ENCODE measurements at regions not wholly inside any gene's neighbourhood (a gene's known extent, or its start where the extent isn't known, plus 50 kb on each side); places are given as distances from the start of the nearest gene placed in this dataset.

DNA sequence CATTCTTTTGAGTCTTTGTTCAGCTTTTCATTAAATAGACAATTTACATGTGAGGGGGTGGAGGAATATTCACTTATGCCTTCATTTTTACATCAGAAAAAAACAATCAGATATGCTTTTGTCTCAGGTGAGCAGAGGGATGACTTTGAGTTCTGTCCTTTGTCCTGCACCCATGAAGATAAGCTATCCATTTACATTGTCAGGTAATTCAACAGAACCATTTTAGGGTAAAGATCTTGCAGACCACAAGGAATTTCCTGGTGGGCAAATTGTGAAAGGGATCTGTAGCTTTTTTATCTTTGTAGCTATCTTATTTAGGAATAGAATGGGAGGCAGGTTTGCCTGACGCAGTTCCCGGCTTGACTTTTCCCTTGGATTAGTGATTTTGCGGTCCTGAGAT is 242.7 kb upstream of the IRF2BP2 start:
- Mint-ChIP-seq H3K4me1 (peaks cover 23% of the 10 kb centered on the region), H3K27me3 (ENCODE audit: insufficient read depth, low read depth) (peaks cover 12% of the 10 kb centered on the region), H3K27ac (peak overlapping the region; percentile 51), H3K9me3 (no peaks in the 10 kb centered on the region), H3K4me3 (no peak overlapping the region), H3K36me3 (no peaks in the 10 kb centered on the region)
- Histone ChIP-seq H3K9ac (no peak overlapping the region), H3K4me1 (no peaks in the 10 kb centered on the region), H2AFZ (replicated peaks) (no peak overlapping the region), H3K9me3 (ENCODE audit: low read depth) (no peaks in the 10 kb centered on the region), H3K27ac (no peak overlapping the region), H4K20me1 (ENCODE audit: low read depth) (no peaks in the 10 kb centered on the region), H3K4me2 (no peak overlapping the region), H3K36me3 (no peaks in the 10 kb centered on the region), H3K4me3 (no peak overlapping the region), H3K27me3 (no peaks in the 10 kb centered on the region), H3K79me2 (ENCODE audit: low read depth) (no peaks in the 10 kb centered on the region), H3F3A (ENCODE audit: low read depth) (no peaks in the 10 kb centered on the region)
- TF ChIP-seq, protein P1, sequence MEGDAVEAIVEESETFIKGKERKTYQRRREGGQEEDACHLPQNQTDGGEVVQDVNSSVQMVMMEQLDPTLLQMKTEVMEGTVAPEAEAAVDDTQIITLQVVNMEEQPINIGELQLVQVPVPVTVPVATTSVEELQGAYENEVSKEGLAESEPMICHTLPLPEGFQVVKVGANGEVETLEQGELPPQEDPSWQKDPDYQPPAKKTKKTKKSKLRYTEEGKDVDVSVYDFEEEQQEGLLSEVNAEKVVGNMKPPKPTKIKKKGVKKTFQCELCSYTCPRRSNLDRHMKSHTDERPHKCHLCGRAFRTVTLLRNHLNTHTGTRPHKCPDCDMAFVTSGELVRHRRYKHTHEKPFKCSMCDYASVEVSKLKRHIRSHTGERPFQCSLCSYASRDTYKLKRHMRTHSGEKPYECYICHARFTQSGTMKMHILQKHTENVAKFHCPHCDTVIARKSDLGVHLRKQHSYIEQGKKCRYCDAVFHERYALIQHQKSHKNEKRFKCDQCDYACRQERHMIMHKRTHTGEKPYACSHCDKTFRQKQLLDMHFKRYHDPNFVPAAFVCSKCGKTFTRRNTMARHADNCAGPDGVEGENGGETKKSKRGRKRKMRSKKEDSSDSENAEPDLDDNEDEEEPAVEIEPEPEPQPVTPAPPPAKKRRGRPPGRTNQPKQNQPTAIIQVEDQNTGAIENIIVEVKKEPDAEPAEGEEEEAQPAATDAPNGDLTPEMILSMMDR (IDR thresholded peaks at IDR 0.05) = no peak
- TF ChIP-seq EZH2phosphoT487 (IDR thresholded peaks at IDR 0.05) (no peak), EZH2 (IDR thresholded peaks at IDR 0.05) (no peak)
- no peak for DNase-seq (ENCODE audit: low spot score)

DNA sequence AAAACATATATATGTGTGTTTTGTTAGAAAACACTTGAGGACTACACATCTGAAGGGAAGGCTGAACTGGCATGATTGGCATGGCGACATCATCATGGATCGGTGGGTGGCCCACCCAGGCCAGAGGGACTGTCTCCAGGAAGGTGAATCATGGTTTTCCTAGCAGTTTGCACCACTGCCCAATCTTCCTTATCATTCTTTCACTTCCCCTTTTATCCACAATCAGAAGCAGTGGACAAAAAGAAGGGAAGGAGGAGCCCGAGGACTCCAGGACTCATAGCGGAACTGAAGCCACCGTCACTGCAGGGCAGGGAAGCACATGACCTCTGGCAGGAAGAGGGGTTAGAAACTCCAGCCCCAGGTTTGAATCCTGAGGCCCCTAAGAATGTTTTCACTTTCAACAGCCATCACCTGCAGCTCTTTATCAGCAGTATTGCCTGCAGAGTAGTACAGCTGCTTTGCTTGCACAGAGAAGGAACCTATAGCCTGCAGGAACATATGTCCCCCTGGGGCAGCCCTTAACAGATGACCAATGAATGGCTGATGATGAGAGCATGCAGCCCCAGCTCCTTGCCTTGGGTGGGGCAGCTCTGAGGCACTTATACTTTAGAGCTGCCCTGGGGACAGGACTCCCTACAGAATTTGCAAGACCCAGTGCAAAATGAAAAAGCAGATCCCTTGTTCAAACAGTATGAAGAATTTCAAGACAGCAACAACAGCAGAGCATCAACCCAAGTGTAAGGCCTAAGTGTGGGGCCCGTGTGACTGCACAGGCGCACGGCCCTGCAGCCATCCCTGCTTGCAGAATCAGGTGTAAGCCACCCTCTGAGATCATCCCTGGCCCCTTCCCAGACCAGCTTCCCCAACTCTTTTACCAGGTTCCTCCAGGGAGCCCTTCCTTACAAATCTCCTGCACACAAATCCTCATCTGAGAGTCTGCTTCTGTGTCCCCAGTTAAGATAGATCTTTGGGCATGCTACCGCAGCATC is 241.8 kb upstream of the IRF2BP2 start:
- Histone ChIP-seq H3K4me2 (no peak overlapping the region), H4K20me1 (ENCODE audit: low read depth) (no peaks in the 10 kb centered on the region), H3K9ac (no peak overlapping the region), H3F3A (ENCODE audit: low read depth) (no peaks in the 10 kb centered on the region), H3K27ac (no peak overlapping the region), H3K79me2 (ENCODE audit: low read depth) (no peaks in the 10 kb centered on the region), H3K4me3 (no peak overlapping the region), H3K27me3 (no peaks in the 10 kb centered on the region), H3K36me3 (no peaks in the 10 kb centered on the region), H2AFZ (replicated peaks) (peak overlapping the region; percentile 38), H3K4me1 (no peaks in the 10 kb centered on the region), H3K9me3 (ENCODE audit: low read depth) (no peaks in the 10 kb centered on the region)
- TF ChIP-seq EZH2 (IDR thresholded peaks at IDR 0.05) (no peak), EZH2phosphoT487 (IDR thresholded peaks at IDR 0.05) (no peak)
- TF ChIP-seq, protein P1 (IDR thresholded peaks at IDR 0.05) = no peak
- H3K4me1 Mint-ChIP-seq = peaks cover 23% of the 10 kb centered on the region
- peaks cover 12% of the 10 kb centered on the region for H3K27me3 Mint-ChIP-seq (ENCODE audit: insufficient read depth, low read depth)
- DNase-seq (ENCODE audit: low spot score) = no peak
- no peaks in the 10 kb centered on the region for H3K9me3 Mint-ChIP-seq
- no peak overlapping the region for H3K4me3 Mint-ChIP-seq
- no peaks in the 10 kb centered on the region for H3K36me3 Mint-ChIP-seq
- no peak overlapping the region for H3K27ac Mint-ChIP-seq

DNA sequence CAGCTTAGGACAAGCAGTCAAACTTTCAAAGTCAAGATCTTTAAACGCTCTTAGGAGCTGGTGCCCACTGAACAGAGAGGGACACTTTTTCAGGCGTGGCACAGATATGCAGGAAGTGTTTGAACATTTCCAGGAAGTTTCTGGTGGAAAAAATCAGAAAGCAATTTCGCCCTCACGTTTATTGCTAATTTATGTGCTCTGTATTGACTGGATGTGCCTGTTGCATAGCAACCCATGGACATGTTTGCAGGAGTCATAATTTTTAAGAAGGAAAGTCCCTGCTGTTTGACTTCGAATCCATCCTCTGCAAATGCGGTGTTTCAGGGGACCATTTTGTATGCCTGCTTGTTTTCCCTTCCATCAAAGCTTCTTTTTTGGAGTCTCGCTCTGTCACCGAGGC is 239.9 kb upstream of the IRF2BP2 start:
- Histone ChIP-seq H3K36me3 (no peaks in the 10 kb centered on the region), H3K27me3 (no peaks in the 10 kb centered on the region), H3K9me3 (ENCODE audit: low read depth) (no peaks in the 10 kb centered on the region), H3K27ac (no peak overlapping the region), H3K4me3 (no peak overlapping the region), H3K9ac (no peak overlapping the region), H2AFZ (replicated peaks) (no peak overlapping the region), H3F3A (ENCODE audit: low read depth) (no peaks in the 10 kb centered on the region), H4K20me1 (ENCODE audit: low read depth) (no peaks in the 10 kb centered on the region), H3K79me2 (ENCODE audit: low read depth) (no peaks in the 10 kb centered on the region), H3K4me2 (no peak overlapping the region), H3K4me1 (no peaks in the 10 kb centered on the region)
- Mint-ChIP-seq H3K36me3 (no peaks in the 10 kb centered on the region), H3K27ac (no peak overlapping the region), H3K27me3 (ENCODE audit: insufficient read depth, low read depth) (peaks cover 5% of the 10 kb centered on the region), H3K4me1 (peaks cover 18% of the 10 kb centered on the region), H3K9me3 (peaks cover 6% of the 10 kb centered on the region), H3K4me3 (no peak overlapping the region)
- no peak for DNase-seq (ENCODE audit: low spot score)
- TF ChIP-seq EZH2phosphoT487 (IDR thresholded peaks at IDR 0.05) (no peak), EZH2 (IDR thresholded peaks at IDR 0.05) (no peak)
- TF ChIP-seq, protein P1 (IDR thresholded peaks at IDR 0.05) = no peak

All from neural progenitor cell (in vitro differentiated cells).